ENCODE measurements at regions not wholly inside any gene's neighbourhood (a gene's known extent, or its start where the extent isn't known, plus 50 kb on each side); places are given as distances from the start of the nearest gene placed in this dataset.
A peak's percentile ranks its signal among the peaks of the same experiment; 100 is the strongest.
"Not testable (repeated sequence)": the region's sequence is repeated elsewhere in the genome, so short reads cannot be mapped to it uniquely, and the experiment has no call there.

- no peak for DNase-seq
Measured at GRCh38 chr3:176873261-176873660, 324.0 kb downstream of the TBL1XR1 start.

- peak in 16 of 56 donors; percentile 0 to 37 (median 7) for DNase-seq
Measured at GRCh38 chr3:176872771-176873209, 324.5 kb downstream of the TBL1XR1 start.

- no peak for DNase-seq
Measured at GRCh38 chr3:176870451-176870850, 326.8 kb downstream of the TBL1XR1 start.

GRCh38 chr3:176867681-176868663 is 329.3 kb downstream of the TBL1XR1 start:
- no peak for DNase-seq

- no peak for DNase-seq
Measured at GRCh38 chr3:176861137-176861536, 336.1 kb downstream of the TBL1XR1 start.

- no peak for DNase-seq
Measured at GRCh38 chr3:176856721-176857120, 340.6 kb downstream of the TBL1XR1 start.

GRCh38 chr3:176855901-176856486 is 341.3 kb downstream of the TBL1XR1 start:
- DNase-seq, result no peak

GRCh38 chr3:176855213-176855612 is 342.1 kb downstream of the TBL1XR1 start:
- DNase-seq, result no peak

- DNase-seq, result no peak
Measured at GRCh38 chr3:176850498-176850897, 346.8 kb downstream of the TBL1XR1 start.

GRCh38 chr3:176848431-176849214 is 348.7 kb downstream of the TBL1XR1 start:
- peak in 5 of 56 donors; percentile 1 to 21 (median 4) for DNase-seq

GRCh38 chr3:176842914-176843313 is 354.4 kb downstream of the TBL1XR1 start:
- no peak for DNase-seq

- no peak for DNase-seq
Measured at GRCh38 chr3:176840641-176841286, 356.5 kb downstream of the TBL1XR1 start.

- no peak for DNase-seq
Measured at GRCh38 chr3:176839901-176840300, 357.4 kb downstream of the TBL1XR1 start.

- no peak for DNase-seq
Measured at GRCh38 chr3:176839466-176839865, 357.8 kb downstream of the TBL1XR1 start.

GRCh38 chr3:176827244-176827643 is 370.0 kb downstream of the TBL1XR1 start:
- DNase-seq, result not testable (repeated sequence)

GRCh38 chr3:176824811-176825210 is 372.5 kb downstream of the TBL1XR1 start:
- DNase-seq, result no peak

- DNase-seq, result no peak
Measured at GRCh38 chr3:176820764-176821163, 376.5 kb downstream of the TBL1XR1 start.

- DNase-seq, result no peak
Measured at GRCh38 chr3:176816937-176817336, 380.3 kb downstream of the TBL1XR1 start.

- DNase-seq, result peak in 36 of 56 donors; percentile 0 to 55 (median 6)
Measured at GRCh38 chr3:176814285-176814684, 383.0 kb downstream of the TBL1XR1 start.

GRCh38 chr3:176807938-176808337 is 389.3 kb downstream of the TBL1XR1 start:
- no peak for DNase-seq

GRCh38 chr3:176799675-176800074 is 397.6 kb downstream of the TBL1XR1 start:
- DNase-seq, result no peak
